Prostate gland (tissue), 2 donors: ENCODE measurements at regions not wholly inside any gene's neighbourhood (a gene's known extent, or its start where the extent isn't known, plus 50 kb on each side); places are given as distances from the start of the nearest gene placed in this dataset.

Experiments
- POLR2A ChIP-seq: fragments of 450-650 bp; IDR thresholded peaks from one replicate; pipeline ENCODE4 v1.6.1; 2016; ENCODE audit warnings: antibody characterized with exemption, mild to moderate bottlenecking
- POLR2AphosphoS5 ChIP-seq: sonication (generic); formaldehyde crosslinking; IDR thresholded peaks from one replicate; pipeline ENCODE4 v1.6.1; 2017; ENCODE audit warnings: antibody characterized with exemption
- TF ChIP-seq, protein P1 (sequence below), 4 experiments: fragments of 200-600 bp in 2 of 4; fragments of 450-650 bp in 2 of 4; sonication (generic) in 2 of 4; IDR thresholded peaks; 1 replicate in 3 of 4; 2 replicates in 1 of 4; pipeline ENCODE4 v1.5.1; 2016 to 2019; ENCODE audit warnings: antibody characterized with exemption in 4 of 4, mild to moderate bottlenecking in 2 of 4, moderate library complexity in 2 of 4

DNA sequence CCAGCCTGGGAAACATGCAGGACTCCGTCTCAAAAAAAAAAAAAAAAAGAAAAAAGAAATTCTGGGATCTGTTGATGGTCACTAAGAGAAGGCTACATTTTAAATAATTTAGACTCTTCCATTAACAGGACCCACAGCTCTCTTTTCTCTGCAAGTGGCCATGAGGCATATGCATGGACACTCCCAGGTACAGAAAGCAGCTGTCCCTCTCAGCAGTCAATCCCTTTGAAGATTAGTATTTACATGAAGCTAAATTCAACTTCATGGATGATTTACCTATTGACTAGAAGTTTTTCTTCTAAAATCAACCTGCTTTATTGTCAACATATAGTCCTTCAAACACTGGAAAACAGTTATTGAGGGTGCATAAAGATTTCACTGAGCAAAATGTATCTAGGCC, 139.9 kb downstream of the CPEB2 start:
- TF ChIP-seq, protein P1, sequence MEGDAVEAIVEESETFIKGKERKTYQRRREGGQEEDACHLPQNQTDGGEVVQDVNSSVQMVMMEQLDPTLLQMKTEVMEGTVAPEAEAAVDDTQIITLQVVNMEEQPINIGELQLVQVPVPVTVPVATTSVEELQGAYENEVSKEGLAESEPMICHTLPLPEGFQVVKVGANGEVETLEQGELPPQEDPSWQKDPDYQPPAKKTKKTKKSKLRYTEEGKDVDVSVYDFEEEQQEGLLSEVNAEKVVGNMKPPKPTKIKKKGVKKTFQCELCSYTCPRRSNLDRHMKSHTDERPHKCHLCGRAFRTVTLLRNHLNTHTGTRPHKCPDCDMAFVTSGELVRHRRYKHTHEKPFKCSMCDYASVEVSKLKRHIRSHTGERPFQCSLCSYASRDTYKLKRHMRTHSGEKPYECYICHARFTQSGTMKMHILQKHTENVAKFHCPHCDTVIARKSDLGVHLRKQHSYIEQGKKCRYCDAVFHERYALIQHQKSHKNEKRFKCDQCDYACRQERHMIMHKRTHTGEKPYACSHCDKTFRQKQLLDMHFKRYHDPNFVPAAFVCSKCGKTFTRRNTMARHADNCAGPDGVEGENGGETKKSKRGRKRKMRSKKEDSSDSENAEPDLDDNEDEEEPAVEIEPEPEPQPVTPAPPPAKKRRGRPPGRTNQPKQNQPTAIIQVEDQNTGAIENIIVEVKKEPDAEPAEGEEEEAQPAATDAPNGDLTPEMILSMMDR (IDR thresholded peaks at IDR 0.05): no peak
- TF ChIP-seq POLR2A (no peak), POLR2AphosphoS5 (no peak)
